HCT116 (cell line): ENCODE measurements at regions not wholly inside any gene's neighbourhood (a gene's known extent, or its start where the extent isn't known, plus 50 kb on each side); places are given as distances from the start of the nearest gene placed in this dataset.

Experiments used
- ATF3 ChIP-seq: IDR thresholded peaks from 2 replicates; pipeline ENCODE4 v1.6.1; 2012
- CBX3 ChIP-seq: IDR thresholded peaks from 2 replicates; pipeline ENCODE4 v1.6.1; 2012; ENCODE audit warnings: low read depth
- EZH2phosphoT487 ChIP-seq: fragments of 200-600 bp; IDR thresholded peaks from 2 replicates; pipeline ENCODE4 v1.6.1; 2018; ENCODE audit warnings: antibody characterized with exemption, borderline replicate concordance
- MAX ChIP-seq: IDR thresholded peaks from 2 replicates; pipeline ENCODE4 v1.6.1; 2012
- POLR2A ChIP-seq: IDR thresholded peaks from 2 replicates; pipeline ENCODE4 v1.7.0; 2011; ENCODE audit warnings: borderline replicate concordance; ENCODE audit not compliant: insufficient read depth, insufficient read length; ENCODE audit errors: extremely low read depth
- POLR2AphosphoS5 ChIP-seq: IDR thresholded peaks from 2 replicates; pipeline ENCODE4 v1.6.1; 2011; ENCODE audit warnings: mild to moderate bottlenecking, low read depth, low read length, moderate library complexity
- RAD21 ChIP-seq: IDR thresholded peaks from 2 replicates; pipeline ENCODE4 v1.6.1; 2012; ENCODE audit warnings: low read depth, mild to moderate bottlenecking
- TCF7L2 ChIP-seq: IDR thresholded peaks from 2 replicates; pipeline ENCODE4 v1.7.0; 2011; ENCODE audit warnings: borderline replicate concordance, inconsistent platforms; ENCODE audit not compliant: insufficient read depth, insufficient read length; ENCODE audit errors: extremely low read depth
- ZBTB33 ChIP-seq: IDR thresholded peaks from 2 replicates; pipeline ENCODE4 v1.6.1; 2011; ENCODE audit warnings: mild to moderate bottlenecking, low read length, moderate library complexity; ENCODE audit not compliant: insufficient replicate concordance; ENCODE audit errors: extremely low read depth
- TF ChIP-seq, protein P1 (sequence below), 3 experiments: fragments of 200-600 bp in 1 of 3; sonication (generic) in 1 of 3; IDR thresholded peaks in 2 of 3; conservative IDR thresholded peaks in 1 of 3; 2 replicates each; pipeline ENCODE4 v1.5.1; 2012 to 2017; ENCODE audit warnings: low read depth in 2 of 3, low read length in 2 of 3, antibody characterized with exemption in 1 of 3, borderline replicate concordance in 1 of 3, control low read depth in 1 of 3, mild to moderate bottlenecking in 1 of 3, mixed read lengths in 1 of 3, mixed run types in 1 of 3, moderate library complexity in 1 of 3; ENCODE audit not compliant: insufficient read depth in 1 of 3
- TF ChIP-seq, protein P2 (sequence below): IDR thresholded peaks from 2 replicates; pipeline ENCODE4 v1.6.1; 2012; ENCODE audit warnings: low read depth

GRCh38 chr4:59517007-59517406 lies 1683.1 kb upstream of the ADGRL3 start:
- TF ChIP-seq EZH2phosphoT487 = no peak
- no peak for TF ChIP-seq ZBTB33
- TF ChIP-seq, protein P1, sequence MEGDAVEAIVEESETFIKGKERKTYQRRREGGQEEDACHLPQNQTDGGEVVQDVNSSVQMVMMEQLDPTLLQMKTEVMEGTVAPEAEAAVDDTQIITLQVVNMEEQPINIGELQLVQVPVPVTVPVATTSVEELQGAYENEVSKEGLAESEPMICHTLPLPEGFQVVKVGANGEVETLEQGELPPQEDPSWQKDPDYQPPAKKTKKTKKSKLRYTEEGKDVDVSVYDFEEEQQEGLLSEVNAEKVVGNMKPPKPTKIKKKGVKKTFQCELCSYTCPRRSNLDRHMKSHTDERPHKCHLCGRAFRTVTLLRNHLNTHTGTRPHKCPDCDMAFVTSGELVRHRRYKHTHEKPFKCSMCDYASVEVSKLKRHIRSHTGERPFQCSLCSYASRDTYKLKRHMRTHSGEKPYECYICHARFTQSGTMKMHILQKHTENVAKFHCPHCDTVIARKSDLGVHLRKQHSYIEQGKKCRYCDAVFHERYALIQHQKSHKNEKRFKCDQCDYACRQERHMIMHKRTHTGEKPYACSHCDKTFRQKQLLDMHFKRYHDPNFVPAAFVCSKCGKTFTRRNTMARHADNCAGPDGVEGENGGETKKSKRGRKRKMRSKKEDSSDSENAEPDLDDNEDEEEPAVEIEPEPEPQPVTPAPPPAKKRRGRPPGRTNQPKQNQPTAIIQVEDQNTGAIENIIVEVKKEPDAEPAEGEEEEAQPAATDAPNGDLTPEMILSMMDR (IDR thresholded peaks at IDR 0.05 in 2 of 3, conservative IDR thresholded peaks at IDR 0.05 in 1 of 3; ENCODE audit: borderline replicate concordance in 1 of 3, insufficient read depth in 1 of 3, low read depth in 2 of 3, low read length in 2 of 3) = no peak
- TF ChIP-seq POLR2A = no peak
- no peak for TF ChIP-seq MAX
- TF ChIP-seq ATF3 = no peak
- TF ChIP-seq, protein P2, sequence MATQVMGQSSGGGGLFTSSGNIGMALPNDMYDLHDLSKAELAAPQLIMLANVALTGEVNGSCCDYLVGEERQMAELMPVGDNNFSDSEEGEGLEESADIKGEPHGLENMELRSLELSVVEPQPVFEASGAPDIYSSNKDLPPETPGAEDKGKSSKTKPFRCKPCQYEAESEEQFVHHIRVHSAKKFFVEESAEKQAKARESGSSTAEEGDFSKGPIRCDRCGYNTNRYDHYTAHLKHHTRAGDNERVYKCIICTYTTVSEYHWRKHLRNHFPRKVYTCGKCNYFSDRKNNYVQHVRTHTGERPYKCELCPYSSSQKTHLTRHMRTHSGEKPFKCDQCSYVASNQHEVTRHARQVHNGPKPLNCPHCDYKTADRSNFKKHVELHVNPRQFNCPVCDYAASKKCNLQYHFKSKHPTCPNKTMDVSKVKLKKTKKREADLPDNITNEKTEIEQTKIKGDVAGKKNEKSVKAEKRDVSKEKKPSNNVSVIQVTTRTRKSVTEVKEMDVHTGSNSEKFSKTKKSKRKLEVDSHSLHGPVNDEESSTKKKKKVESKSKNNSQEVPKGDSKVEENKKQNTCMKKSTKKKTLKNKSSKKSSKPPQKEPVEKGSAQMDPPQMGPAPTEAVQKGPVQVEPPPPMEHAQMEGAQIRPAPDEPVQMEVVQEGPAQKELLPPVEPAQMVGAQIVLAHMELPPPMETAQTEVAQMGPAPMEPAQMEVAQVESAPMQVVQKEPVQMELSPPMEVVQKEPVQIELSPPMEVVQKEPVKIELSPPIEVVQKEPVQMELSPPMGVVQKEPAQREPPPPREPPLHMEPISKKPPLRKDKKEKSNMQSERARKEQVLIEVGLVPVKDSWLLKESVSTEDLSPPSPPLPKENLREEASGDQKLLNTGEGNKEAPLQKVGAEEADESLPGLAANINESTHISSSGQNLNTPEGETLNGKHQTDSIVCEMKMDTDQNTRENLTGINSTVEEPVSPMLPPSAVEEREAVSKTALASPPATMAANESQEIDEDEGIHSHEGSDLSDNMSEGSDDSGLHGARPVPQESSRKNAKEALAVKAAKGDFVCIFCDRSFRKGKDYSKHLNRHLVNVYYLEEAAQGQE = no peak
- no peak for TF ChIP-seq RAD21
- TF ChIP-seq POLR2AphosphoS5 = no peak
- no peak for TF ChIP-seq TCF7L2
- TF ChIP-seq CBX3 = no peak
